ENCODE measurements at regions not wholly inside any gene's neighbourhood (a gene's known extent, or its start where the extent isn't known, plus 50 kb on each side); places are given as distances from the start of the nearest gene placed in this dataset.
A peak's percentile ranks its signal among the peaks of the same experiment; 100 is the strongest.

DNA sequence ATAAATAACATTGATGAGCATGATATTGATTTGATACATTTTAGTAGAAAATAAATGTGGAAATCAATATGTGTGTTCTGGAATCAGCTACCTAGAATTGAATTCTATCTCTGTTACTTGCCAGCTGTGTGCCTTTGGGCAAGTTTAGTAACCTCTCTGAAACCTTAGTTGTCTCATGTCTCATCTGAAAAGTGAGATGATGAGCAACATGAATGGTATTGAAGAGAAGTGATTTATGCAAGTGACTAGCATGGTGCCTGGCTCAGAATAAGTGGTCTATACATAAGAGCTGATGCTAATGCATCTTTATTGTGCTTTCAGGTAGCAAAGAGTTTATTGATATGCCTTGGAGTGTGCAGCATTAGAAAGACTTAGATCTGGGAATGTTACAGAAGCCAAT, 383.3 kb downstream of the PRDM2 start:
- TF ChIP-seq, protein P1, sequence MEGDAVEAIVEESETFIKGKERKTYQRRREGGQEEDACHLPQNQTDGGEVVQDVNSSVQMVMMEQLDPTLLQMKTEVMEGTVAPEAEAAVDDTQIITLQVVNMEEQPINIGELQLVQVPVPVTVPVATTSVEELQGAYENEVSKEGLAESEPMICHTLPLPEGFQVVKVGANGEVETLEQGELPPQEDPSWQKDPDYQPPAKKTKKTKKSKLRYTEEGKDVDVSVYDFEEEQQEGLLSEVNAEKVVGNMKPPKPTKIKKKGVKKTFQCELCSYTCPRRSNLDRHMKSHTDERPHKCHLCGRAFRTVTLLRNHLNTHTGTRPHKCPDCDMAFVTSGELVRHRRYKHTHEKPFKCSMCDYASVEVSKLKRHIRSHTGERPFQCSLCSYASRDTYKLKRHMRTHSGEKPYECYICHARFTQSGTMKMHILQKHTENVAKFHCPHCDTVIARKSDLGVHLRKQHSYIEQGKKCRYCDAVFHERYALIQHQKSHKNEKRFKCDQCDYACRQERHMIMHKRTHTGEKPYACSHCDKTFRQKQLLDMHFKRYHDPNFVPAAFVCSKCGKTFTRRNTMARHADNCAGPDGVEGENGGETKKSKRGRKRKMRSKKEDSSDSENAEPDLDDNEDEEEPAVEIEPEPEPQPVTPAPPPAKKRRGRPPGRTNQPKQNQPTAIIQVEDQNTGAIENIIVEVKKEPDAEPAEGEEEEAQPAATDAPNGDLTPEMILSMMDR (IDR thresholded peaks at IDR 0.05; ENCODE audit: insufficient read depth, low read depth, low read length, missing control alignments) = no peak
- peak; percentile 3 for DNase-seq (ENCODE audit: low read depth)
- no peak overlapping the region for H3K4me3 ChIP-seq (ENCODE audit: low read length)

DNA sequence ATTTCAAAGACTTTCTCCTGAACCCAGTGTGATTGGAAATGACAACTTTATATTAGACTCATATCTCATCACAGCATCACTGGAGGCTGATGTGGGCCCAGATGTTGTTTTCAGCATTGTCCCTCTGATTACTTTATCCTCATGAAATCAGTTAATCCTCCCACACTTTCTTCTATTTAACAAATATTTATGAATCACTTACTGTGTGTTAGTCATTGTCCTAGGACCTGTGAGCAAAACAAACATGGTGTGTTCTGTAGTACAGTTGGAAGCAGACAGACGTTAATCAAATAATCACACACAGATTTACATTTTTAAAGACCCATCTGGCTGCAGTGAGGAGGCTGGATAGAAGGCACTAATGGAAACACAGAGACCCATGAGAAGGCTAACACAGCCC, 383.7 kb downstream of the PRDM2 start:
- TF ChIP-seq, protein P1 (IDR thresholded peaks at IDR 0.05; ENCODE audit: insufficient read depth, low read depth, low read length, missing control alignments) = no peak
- DNase-seq (ENCODE audit: low read depth) = peak; percentile 18

DNA sequence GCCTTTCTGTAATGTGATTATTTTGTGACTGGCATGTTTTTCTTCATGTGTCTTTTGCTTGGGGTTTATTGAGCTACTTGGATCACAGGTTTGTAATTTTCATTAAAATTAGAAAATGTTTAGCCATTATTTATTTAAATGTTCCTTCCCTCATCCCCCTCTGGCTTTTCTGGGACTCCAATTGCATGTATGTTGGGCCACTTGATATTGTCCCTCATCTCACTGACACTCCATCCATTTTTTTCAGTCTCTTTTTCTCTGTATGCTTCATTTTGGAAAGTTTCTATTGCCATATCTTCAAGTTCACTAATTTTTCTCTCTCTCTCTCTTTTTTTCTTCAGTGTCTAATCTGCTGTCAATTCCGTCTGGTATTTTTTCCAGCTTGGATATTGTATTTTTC, 390.1 kb downstream of the PRDM2 start:
- H3K4me3 ChIP-seq (ENCODE audit: low read length) = no peak overlapping the region
- TF ChIP-seq, protein P1 (IDR thresholded peaks at IDR 0.05; ENCODE audit: insufficient read depth, low read depth, low read length, missing control alignments) = no peak
- DNase-seq (ENCODE audit: low read depth) = no peak

More for the DNA sequence above, 383.7 kb downstream of the PRDM2 start:
- no peak overlapping the region for H3K4me3 ChIP-seq (ENCODE audit: low read length)

DNA sequence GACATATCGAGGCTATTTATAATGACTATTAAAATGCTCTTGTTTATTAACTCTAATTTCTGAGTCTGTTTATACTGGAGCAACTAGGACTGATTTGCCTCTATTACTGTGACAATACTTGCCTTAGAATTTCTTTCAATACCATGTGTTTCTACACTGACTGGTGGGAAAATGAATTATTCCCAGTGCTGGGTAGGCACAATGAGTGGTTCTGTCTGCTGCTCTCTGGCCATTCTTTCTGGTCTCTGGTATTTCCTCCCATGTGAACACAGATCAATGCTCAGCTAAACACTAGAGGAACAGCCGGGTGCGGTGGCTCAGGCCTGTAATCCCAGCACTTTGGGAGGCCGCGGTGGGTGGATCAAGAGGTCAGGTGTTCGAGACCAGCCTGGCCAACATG, 390.5 kb downstream of the PRDM2 start:
- no peak for DNase-seq (ENCODE audit: low read depth)
- H3K4me3 ChIP-seq (ENCODE audit: low read length) = no peak overlapping the region
- TF ChIP-seq, protein P1 (IDR thresholded peaks at IDR 0.05; ENCODE audit: insufficient read depth, low read depth, low read length, missing control alignments) = no peak

DNA sequence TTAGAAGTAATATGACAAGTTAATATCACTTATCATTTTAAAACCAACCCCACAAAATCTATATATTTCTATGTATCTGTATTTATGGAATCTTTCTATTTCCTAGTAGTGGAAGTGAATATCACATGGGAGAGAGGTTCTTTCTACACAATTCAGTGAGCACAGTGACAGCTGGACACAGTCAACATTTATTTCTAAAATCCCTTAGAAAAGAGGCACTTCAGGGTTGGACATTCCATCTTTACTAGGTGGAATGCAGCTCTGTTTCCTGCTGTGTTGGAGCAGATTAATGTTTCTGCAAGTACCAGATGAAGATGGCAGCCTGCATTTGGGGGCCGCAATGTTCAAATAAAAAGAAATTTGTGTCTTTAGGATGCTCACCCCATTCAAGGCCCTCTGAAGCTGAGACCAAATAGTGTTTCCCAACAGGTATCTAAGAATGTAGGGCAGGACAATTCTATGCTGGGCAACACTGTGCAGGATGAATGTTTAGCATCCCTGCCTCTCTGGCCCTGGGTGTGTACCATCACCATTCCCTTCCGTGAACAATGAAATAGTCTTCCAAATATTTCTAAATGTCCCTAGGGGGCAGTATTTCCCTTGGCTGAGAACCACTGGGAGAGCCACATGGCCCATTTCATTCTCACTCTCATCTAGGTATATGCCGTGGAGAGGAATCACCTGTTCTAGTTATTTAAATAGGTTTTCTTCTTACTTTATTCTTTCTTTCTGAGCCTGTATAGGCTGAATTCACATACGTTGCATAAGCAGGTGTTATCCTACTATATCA, 394.8 kb downstream of the PRDM2 start:
- DNase-seq (ENCODE audit: low read depth) = peak; percentile 41

DNA sequence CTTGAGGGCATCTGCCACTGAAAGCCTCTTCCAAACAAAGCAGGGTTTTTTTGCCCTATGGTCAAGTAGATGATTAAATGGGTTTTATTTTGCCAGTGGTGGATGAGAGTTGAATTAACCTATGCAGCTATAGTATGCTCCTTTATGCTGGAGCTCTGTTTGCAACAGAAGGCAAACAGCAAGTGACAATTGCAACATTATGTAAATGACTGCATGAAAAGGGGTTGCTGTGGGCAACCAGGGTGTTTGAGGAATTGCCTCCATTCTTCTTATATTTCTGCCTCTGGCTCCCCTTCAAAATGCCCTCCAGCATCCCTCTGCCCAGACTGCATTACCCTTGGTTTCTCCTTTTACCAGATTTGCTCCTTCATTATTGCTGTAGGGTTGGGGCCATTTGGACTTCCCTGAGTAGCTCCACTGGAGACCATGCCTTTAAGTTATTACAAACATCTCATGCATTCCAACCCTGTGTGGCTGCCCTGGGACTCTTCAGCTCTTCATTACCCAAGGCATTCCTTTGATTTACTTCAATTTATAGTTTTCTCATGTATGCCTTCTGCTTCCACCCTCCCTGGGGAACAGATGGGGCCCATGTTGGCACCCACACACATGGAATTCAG, 398.4 kb downstream of the PRDM2 start:
- H3K4me3 ChIP-seq (ENCODE audit: low read length) = no peak overlapping the region
- DNase-seq (ENCODE audit: low read depth) = no peak
- TF ChIP-seq, protein P1 (IDR thresholded peaks at IDR 0.05; ENCODE audit: insufficient read depth, low read depth, low read length, missing control alignments) = no peak

More for the DNA sequence above, 394.8 kb downstream of the PRDM2 start:
- no peak overlapping the region for H3K4me3 ChIP-seq (ENCODE audit: low read length)
- TF ChIP-seq, protein P1 (IDR thresholded peaks at IDR 0.05; ENCODE audit: insufficient read depth, low read depth, low read length, missing control alignments) = peak; percentile 55

Data from epithelial cell of esophagus (primary cell).